C4-2B (cell line): ENCODE measurements at regions not wholly inside any gene's neighbourhood (a gene's known extent, or its start where the extent isn't known, plus 50 kb on each side); places are given as distances from the start of the nearest gene placed in this dataset.
"Not testable (repeated sequence)": the region's sequence is repeated elsewhere in the genome, so short reads cannot be mapped to it uniquely, and the experiment has no call there.

Experiments
- H3K27ac ChIP-seq: fragments of 450-650 bp; 2 replicates; pipeline ENCODE4 v1.5.1; 2017
- ZFX ChIP-seq: fragments of 450-650 bp; IDR thresholded peaks from 2 replicates; pipeline ENCODE4 v1.6.1; 2017
- TF ChIP-seq, protein P1 (sequence below): fragments of 450-650 bp; conservative IDR thresholded peaks from 2 replicates; pipeline ENCODE4 v1.5.1; 2017; ENCODE audit warnings: mild to moderate bottlenecking

DNA sequence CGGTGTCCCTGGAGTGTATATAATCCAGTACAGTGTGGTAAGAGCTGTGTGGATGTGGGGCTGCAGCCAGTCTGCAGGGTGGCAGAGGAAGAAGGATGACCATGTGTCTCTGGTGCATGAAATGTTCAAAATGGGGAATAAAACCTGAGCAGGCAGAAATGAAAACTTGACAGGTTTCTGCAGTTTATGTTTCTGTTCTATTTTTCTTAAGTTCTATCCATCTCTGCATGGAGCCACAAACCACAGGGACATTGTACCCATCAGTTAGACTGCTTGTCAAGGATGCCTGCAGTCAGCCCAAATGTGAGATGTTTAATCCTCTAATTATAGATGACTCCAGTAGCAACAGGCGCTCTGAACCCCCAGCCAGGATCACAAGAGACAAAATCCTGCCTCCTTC lies 216.7 kb downstream of the IL20RB start:
- no peak overlapping the region for H3K27ac ChIP-seq
- TF ChIP-seq, protein P1, sequence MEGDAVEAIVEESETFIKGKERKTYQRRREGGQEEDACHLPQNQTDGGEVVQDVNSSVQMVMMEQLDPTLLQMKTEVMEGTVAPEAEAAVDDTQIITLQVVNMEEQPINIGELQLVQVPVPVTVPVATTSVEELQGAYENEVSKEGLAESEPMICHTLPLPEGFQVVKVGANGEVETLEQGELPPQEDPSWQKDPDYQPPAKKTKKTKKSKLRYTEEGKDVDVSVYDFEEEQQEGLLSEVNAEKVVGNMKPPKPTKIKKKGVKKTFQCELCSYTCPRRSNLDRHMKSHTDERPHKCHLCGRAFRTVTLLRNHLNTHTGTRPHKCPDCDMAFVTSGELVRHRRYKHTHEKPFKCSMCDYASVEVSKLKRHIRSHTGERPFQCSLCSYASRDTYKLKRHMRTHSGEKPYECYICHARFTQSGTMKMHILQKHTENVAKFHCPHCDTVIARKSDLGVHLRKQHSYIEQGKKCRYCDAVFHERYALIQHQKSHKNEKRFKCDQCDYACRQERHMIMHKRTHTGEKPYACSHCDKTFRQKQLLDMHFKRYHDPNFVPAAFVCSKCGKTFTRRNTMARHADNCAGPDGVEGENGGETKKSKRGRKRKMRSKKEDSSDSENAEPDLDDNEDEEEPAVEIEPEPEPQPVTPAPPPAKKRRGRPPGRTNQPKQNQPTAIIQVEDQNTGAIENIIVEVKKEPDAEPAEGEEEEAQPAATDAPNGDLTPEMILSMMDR = no peak
- no peak for TF ChIP-seq ZFX

DNA sequence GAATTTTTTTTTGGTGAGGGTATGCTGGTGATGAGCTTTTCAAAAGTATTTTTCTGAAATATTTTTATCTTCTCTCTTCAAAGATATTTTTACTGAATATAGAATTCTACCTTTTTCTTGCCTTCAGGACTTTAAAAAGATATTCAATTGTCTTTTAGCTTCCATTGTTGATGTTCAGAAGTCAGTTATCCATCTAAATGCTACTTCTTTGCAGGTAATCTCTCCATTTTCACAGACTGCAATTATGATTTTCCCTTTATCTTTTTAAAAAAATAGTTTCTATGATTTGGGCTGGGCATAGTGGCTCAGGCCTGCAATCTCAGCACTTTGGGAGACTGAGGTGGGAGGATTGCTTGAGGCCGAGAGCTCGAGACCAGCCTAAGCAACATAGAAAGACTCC lies 222.4 kb downstream of the IL20RB start:
- no peak overlapping the region for H3K27ac ChIP-seq
- TF ChIP-seq ZFX = no peak

DNA sequence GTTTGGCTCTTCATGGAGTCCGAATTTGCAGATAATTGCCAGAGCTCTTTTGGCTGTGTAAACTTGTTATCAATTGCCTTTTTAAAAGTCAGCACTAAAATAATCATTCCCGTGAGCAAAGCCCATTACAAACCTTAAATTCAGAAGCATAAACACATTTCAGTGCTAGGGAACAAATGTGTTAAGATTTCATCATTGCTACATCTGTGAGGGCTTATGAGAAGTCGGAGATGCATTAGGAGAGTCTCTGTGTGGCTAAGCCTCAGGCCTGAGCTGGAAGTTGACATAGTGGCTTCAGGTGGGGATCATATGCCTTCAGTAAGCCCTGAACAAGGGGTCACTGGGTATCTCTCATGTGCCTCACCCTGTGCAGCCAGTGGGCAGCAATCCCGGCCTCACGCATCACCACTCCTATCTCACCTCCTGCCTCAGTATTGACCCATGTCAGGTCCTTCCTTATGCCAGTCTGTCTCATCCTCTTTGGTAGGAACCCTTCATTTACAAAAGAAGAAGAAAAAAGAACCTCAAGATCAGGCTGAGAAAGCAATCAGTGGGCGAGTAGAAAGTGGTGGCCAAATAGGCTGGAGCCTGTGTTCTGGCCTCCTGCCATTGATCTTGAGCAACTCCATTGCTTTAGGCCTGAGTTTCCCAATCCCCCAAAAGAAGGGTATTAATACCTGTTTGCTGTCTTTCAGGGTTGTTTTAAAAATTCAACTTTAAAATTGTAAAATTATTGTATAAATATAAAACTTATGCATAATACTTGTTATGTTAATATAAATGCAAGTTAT lies 233.5 kb downstream of the IL20RB start:
- no peak for TF ChIP-seq ZFX
- TF ChIP-seq, protein P1 = no peak
- H3K27ac ChIP-seq = no peak overlapping the region

DNA sequence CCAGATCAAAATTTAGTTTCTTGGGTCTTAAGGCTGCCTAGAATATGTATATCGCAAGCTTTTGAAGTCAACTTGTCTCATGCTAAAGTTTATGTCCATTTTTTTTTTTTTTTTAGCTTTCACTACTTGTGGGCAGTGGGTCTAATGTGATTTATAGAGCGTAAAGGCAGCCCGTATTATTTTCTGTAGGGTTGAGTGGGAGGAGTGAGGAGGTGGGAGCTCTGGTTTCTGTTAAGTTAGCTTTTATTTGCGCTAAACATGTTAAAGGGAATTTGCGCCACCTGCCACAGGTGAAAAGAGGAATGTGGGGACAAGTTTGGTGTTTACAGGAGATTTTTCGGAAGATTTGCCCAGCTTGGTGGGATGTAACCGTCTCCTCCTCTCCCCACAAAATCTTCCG lies 234.2 kb downstream of the IL20RB start:
- H3K27ac ChIP-seq = no peak overlapping the region
- TF ChIP-seq ZFX = no peak
- TF ChIP-seq, protein P1 = no peak

DNA sequence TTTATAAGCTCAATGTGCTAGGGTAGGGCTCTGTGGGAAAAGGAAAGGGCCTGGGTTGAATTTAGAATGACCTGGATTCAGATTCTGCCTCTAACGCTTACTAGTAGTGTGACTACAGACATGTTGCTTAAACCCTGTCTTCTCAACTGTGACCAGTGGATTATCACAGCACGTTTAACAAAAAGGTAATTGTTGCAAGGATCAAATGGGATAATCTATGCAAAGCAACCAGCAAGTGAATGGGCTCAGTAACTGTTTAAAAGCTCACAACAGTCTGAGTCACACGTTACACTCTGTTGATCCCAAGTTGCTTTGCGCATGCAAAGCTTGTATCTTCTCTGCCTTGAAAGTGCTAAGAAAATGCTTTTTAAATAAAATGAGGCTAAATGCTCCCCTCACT lies 236.5 kb downstream of the IL20RB start:
- H3K27ac ChIP-seq = no peak overlapping the region
- TF ChIP-seq, protein P1 = no peak
- TF ChIP-seq ZFX = no peak

DNA sequence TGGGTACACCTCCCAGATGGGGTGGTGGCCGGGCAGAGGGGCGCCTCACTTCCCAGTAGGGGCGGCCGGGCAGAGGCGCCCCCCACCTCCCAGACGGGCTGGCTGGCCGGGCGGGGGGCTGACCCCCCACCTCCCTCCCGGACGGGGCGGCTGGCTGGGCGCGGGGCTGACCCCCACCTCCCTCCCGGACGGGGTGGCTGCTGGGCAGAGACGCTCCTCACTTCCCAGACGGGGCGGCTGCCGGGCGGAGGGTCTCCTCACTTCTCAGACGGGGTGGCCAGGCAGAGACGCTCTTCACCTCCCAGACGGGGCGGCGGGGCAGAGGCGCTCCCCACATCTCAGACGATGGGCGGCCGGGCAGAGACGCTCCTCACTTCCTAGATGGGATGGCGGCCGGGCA lies 240.6 kb downstream of the IL20RB start:
- H3K27ac ChIP-seq = not testable (repeated sequence)

DNA sequence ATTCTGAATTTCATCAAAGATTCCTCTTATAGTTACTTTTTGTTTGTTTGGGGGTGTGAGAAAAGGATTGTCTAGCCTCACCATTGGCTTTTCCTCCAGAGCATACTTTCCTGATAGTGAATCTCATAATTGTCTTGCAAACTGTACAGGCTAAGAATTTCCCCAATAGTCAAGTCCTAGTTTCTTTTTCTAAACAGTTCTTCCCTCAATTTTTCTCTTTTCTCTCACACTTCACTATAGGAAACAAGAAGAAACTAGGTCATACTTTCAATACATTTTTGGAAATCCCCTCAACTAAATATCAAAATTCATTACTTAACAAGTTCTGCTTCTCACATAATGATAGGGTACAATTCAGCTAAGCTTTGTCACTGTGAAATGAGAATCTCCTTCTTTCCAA lies 241.9 kb downstream of the IL20RB start:
- no peak for TF ChIP-seq ZFX
- TF ChIP-seq, protein P1 = no peak

DNA sequence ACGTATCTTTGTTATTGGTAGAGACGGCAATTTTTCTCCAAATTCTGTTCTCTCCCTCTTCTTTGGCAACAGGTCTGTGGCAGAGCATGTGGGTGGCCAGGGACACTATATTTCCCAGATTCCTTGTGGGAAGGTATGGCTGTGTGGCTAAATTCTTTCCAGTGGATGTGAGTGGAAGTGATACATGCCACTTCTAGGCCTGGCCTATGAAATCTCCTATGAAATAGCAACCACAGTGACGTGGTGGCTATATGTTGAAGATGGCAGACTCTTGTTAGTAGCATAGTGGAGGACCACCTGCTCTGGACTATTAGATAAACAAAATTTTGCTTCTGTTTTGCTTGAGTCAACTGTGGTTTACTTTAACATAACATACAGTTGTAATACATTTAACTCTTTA lies 243.3 kb downstream of the IL20RB start:
- TF ChIP-seq, protein P1 = no peak
- TF ChIP-seq ZFX = no peak
- no peak overlapping the region for H3K27ac ChIP-seq

More for the DNA sequence above, 241.9 kb downstream of the IL20RB start:
- H3K27ac ChIP-seq = no peak overlapping the region
